Suprapubic skin (tissue), 4 donors: ENCODE measurements at regions not wholly inside any gene's neighbourhood (a gene's known extent, or its start where the extent isn't known, plus 50 kb on each side); places are given as distances from the start of the nearest gene placed in this dataset.

ENCODE experiments used
- EP300 ChIP-seq: sonication (generic); formaldehyde crosslinking; IDR thresholded peaks from one replicate; pipeline ENCODE4 v1.6.1; 2017; ENCODE audit warnings: antibody characterized with exemption
- POLR2A ChIP-seq, 2 donors: fragments of 450-650 bp; IDR thresholded peaks; one replicate each; pipeline ENCODE4 v1.6.1; 2017; ENCODE audit warnings: antibody characterized with exemption in 2 of 2, mild to moderate bottlenecking in 2 of 2, moderate library complexity in 2 of 2
- POLR2AphosphoS5 ChIP-seq, 3 donors: sonication (generic); formaldehyde crosslinking; IDR thresholded peaks; one replicate each; pipeline ENCODE4 v1.6.1; 2017; ENCODE audit warnings: antibody characterized with exemption in 3 of 3
- TF ChIP-seq, protein P1 (sequence below), 2 donors: fragments of 200-600 bp in 1 of 2; fragments of 450-650 bp in 1 of 2; sonication (generic) in 1 of 2; IDR thresholded peaks; one replicate each; pipeline ENCODE4 v1.5.1; 2016 to 2019; ENCODE audit warnings: antibody characterized with exemption in 2 of 2, mild to moderate bottlenecking in 1 of 2, moderate library complexity in 1 of 2

DNA sequence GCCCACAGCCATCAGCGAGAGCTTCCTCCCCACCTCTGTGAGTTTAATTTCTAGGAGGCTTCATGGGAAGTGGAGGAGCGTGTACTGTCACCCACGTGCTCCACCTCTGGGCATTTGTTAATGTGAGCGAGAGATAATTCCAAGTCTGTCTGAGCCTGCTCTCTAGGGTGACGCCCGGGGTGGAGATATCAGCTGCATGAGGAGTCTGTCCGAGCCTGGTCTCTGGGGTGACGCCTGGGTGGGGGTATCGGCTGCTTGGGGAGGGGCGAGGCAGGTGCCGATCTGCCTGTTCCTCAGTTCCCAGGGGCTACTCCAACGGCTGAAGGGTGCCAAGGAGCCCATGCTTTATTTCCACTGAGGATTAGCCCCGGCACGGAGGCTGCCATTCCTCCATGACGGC lies 735.0 kb downstream of the BRD1 start:
- TF ChIP-seq, protein P1, sequence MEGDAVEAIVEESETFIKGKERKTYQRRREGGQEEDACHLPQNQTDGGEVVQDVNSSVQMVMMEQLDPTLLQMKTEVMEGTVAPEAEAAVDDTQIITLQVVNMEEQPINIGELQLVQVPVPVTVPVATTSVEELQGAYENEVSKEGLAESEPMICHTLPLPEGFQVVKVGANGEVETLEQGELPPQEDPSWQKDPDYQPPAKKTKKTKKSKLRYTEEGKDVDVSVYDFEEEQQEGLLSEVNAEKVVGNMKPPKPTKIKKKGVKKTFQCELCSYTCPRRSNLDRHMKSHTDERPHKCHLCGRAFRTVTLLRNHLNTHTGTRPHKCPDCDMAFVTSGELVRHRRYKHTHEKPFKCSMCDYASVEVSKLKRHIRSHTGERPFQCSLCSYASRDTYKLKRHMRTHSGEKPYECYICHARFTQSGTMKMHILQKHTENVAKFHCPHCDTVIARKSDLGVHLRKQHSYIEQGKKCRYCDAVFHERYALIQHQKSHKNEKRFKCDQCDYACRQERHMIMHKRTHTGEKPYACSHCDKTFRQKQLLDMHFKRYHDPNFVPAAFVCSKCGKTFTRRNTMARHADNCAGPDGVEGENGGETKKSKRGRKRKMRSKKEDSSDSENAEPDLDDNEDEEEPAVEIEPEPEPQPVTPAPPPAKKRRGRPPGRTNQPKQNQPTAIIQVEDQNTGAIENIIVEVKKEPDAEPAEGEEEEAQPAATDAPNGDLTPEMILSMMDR (IDR thresholded peaks at IDR 0.05) = no peak
- no peak for TF ChIP-seq POLR2AphosphoS5 (IDR thresholded peaks at IDR 0.05)
- TF ChIP-seq POLR2A (IDR thresholded peaks at IDR 0.05) = no peak
- no peak for TF ChIP-seq EP300
